H1 (cell line): ENCODE measurements at regions not wholly inside any gene's neighbourhood (a gene's known extent, or its start where the extent isn't known, plus 50 kb on each side); places are given as distances from the start of the nearest gene placed in this dataset.

Experiments used
- CTCF ChIA-PET: fragments of 300-600 bp; sonication (Branson Sonifier 250); formaldehyde crosslinking; loops from one replicate; lab custom pipeline; 2021; ENCODE audit not compliant: partially characterized antibody; lab: Charles Lee
- POLR2A ChIA-PET: fragments of 300-600 bp; sonication (Branson Sonifier 250); formaldehyde crosslinking; loops from one replicate; lab custom pipeline; 2021; ENCODE audit warnings: inconsistent platforms; ENCODE audit not compliant: partially characterized antibody; lab: Charles Lee
- DNase-seq, 2 experiments: peaks; one replicate each; pipeline versions ENCODE4 v3.0.0 to v3.0.0-alpha.2; 2010 to 2022; ENCODE audit warnings: low spot score in 2 of 2, low read depth in 1 of 2, mixed read lengths in 1 of 2
- FAIRE-seq: peaks from 2 replicates; lab custom pipeline; 2011; peaks lifted over from hg19 to GRCh38; lab: Jason Lieb, UNC
- H2AFZ ChIP-seq: 2 replicates; pipeline ENCODE4 v1.8.1; 2012; ENCODE audit warnings: low read length, inconsistent platforms
- H2AK5ac ChIP-seq: 2 replicates; pipeline ENCODE4 v1.6.1; 2013; ENCODE audit warnings: low read depth, low read length
- H2BK120ac ChIP-seq: replicated peaks from 2 replicates; pipeline ENCODE3; 2013; ENCODE audit warnings: low read depth, low read length, inconsistent platforms
- H2BK12ac ChIP-seq: 2 replicates; pipeline ENCODE4 v1.6.1; 2013; ENCODE audit warnings: low read depth, low read length
- H2BK15ac ChIP-seq: 2 replicates; pipeline ENCODE4 v1.6.1; 2013; ENCODE audit warnings: low read length
- H2BK20ac ChIP-seq: 2 replicates; pipeline ENCODE4 v1.6.1; 2013; ENCODE audit warnings: low read length
- H2BK5ac ChIP-seq: 2 replicates; pipeline ENCODE4 v1.6.1; 2013; ENCODE audit warnings: low read depth, low read length
- H3K14ac ChIP-seq: 2 replicates; pipeline ENCODE4 v1.6.1; 2013; ENCODE audit warnings: inconsistent platforms; ENCODE audit not compliant: insufficient read length
- H3K18ac ChIP-seq: 2 replicates; pipeline ENCODE4 v1.6.1; 2013; ENCODE audit warnings: low read length; ENCODE audit errors: extremely low read depth
- H3K23ac ChIP-seq: 2 replicates; pipeline ENCODE4 v1.6.1; 2013; ENCODE audit warnings: inconsistent platforms; ENCODE audit not compliant: insufficient read length
- H3K23me2 ChIP-seq: 2 replicates; pipeline ENCODE4 v1.6.1; 2013; ENCODE audit warnings: low read depth, low read length
- H3K27ac ChIP-seq: 2 replicates; pipeline ENCODE4 v1.6.1; 2011; ENCODE audit warnings: low read depth, low read length, inconsistent platforms
- H3K27me3 ChIP-seq, 4 experiments: replicated peaks in 1 of 4; 1 replicate in 1 of 4; 2 replicates in 3 of 4; pipeline versions ENCODE4 v1.6.1 to v1.8.1; 2011 to 2013; ENCODE audit warnings: low read length in 3 of 4, mild to moderate bottlenecking in 3 of 4, inconsistent platforms in 2 of 4, mixed read lengths in 2 of 4, moderate library complexity in 1 of 4; ENCODE audit not compliant: control insufficient read depth in 3 of 4, insufficient read depth in 3 of 4; ENCODE audit errors: extremely low read depth in 1 of 4
- H3K36me3 ChIP-seq, 4 experiments: 2 replicates each; pipeline versions ENCODE4 v1.6.1 to v1.8.1; 2011 to 2013; ENCODE audit warnings: mild to moderate bottlenecking in 4 of 4, low read length in 3 of 4, moderate library complexity in 2 of 4, control low read depth in 1 of 4, inconsistent platforms in 1 of 4; ENCODE audit not compliant: insufficient read depth in 4 of 4, control insufficient read depth in 2 of 4
- H3K4ac ChIP-seq: replicated peaks from 2 replicates; pipeline ENCODE3; 2013; ENCODE audit warnings: low read length, low read depth, mixed read lengths, inconsistent platforms; ENCODE audit not compliant: insufficient read length
- H3K4me1 ChIP-seq, 4 experiments: replicated peaks in 1 of 4; 1 replicate in 1 of 4; 2 replicates in 3 of 4; pipeline versions ENCODE4 v1.6.1 to v1.8.1; 2011 to 2013; ENCODE audit warnings: low read length in 3 of 4, inconsistent platforms in 2 of 4, mixed read lengths in 1 of 4; ENCODE audit not compliant: insufficient read depth in 4 of 4, control insufficient read depth in 3 of 4
- H3K4me2 ChIP-seq, 2 experiments: 2 replicates each; pipeline versions ENCODE4 v1.6.1 to v1.8.1; 2011 to 2013; ENCODE audit warnings: low read depth in 2 of 2, low read length in 2 of 2, control low read depth in 1 of 2, inconsistent platforms in 1 of 2, mild to moderate bottlenecking in 1 of 2; ENCODE audit not compliant: insufficient read depth in 1 of 2
- H3K4me3 ChIP-seq, 4 experiments: fragments of 200-600, 300-600 bp in 1 of 4; sonication (generic), shearing (Covaris generic), sonication (Bioruptor Twin) in 1 of 4; 2 replicates each; pipeline versions ENCODE4 v1.5.1 to v1.8.1; 2011 to 2016; ENCODE audit warnings: low read length in 4 of 4, low read depth in 3 of 4, control low read depth in 2 of 4, inconsistent platforms in 2 of 4, mild to moderate bottlenecking in 2 of 4, mixed read lengths in 1 of 4, moderate library complexity in 1 of 4; ENCODE audit not compliant: insufficient read depth in 2 of 4; ENCODE audit errors: extremely low read depth in 1 of 4
- H3K56ac ChIP-seq: replicated peaks from 2 replicates; pipeline ENCODE3; 2013; ENCODE audit warnings: low read depth, mild to moderate bottlenecking, mixed read lengths, low read length, inconsistent platforms; ENCODE audit not compliant: insufficient read length
- H3K79me1 ChIP-seq: 2 replicates; pipeline ENCODE4 v1.6.1; 2013; ENCODE audit warnings: low read depth, low read length, control low read depth
- H3K79me2 ChIP-seq, 2 experiments: 2 replicates each; pipeline versions ENCODE4 v1.6.1 to v1.8.1; 2012 to 2013; ENCODE audit warnings: low read length in 2 of 2, mild to moderate bottlenecking in 2 of 2, inconsistent platforms in 1 of 2; ENCODE audit not compliant: insufficient read depth in 2 of 2, control insufficient read depth in 1 of 2
- H3K9ac ChIP-seq, 4 experiments: replicated peaks in 1 of 4; 1 replicate in 1 of 4; 2 replicates in 3 of 4; pipeline versions ENCODE4 v1.6.1 to v1.8.1; 2011 to 2013; ENCODE audit warnings: low read depth in 3 of 4, low read length in 3 of 4, control low read depth in 2 of 4, mild to moderate bottlenecking in 2 of 4, moderate library complexity in 2 of 4, inconsistent platforms in 1 of 4; ENCODE audit errors: extremely low read depth in 1 of 4
- H3K9me3 ChIP-seq, 2 experiments: 2 replicates each; pipeline versions ENCODE4 v1.6.1 to v1.8.1; 2012 to 2013; ENCODE audit warnings: mild to moderate bottlenecking in 2 of 2, moderate library complexity in 2 of 2, control low read depth in 1 of 2, inconsistent platforms in 1 of 2, low read depth in 1 of 2, low read length in 1 of 2, mixed read lengths in 1 of 2; ENCODE audit not compliant: insufficient read depth in 2 of 2
- H4K20me1 ChIP-seq, 2 experiments: replicated peaks in 1 of 2; 2 replicates each; pipeline versions ENCODE3 to v1.8.1; 2011 to 2013; ENCODE audit warnings: inconsistent platforms in 2 of 2, low read length in 2 of 2, mild to moderate bottlenecking in 1 of 2; ENCODE audit not compliant: insufficient read depth in 2 of 2, control insufficient read depth in 1 of 2
- H4K5ac ChIP-seq: 2 replicates; pipeline ENCODE4 v1.6.1; 2013; ENCODE audit warnings: low read length, low read depth, mixed read lengths, inconsistent platforms; ENCODE audit not compliant: insufficient read length
- H4K8ac ChIP-seq: 2 replicates; pipeline ENCODE4 v1.8.0; 2013; ENCODE audit warnings: mild to moderate bottlenecking, moderate library complexity, low read length, inconsistent platforms; ENCODE audit not compliant: insufficient read depth; ENCODE audit errors: extremely low read depth
- H4K91ac ChIP-seq: replicated peaks from 2 replicates; pipeline ENCODE3; 2013; ENCODE audit warnings: low read length, mixed read lengths, inconsistent platforms; ENCODE audit not compliant: insufficient read length
- BRCA1 ChIP-seq: IDR thresholded peaks from 2 replicates; pipeline ENCODE4 v1.6.1; 2012; ENCODE audit warnings: low read depth, low read length, improper control_type of control experiment
- CTCF ChIP-seq, 3 experiments: IDR thresholded peaks; 1 replicate in 2 of 3; 2 replicates in 1 of 3; pipeline versions ENCODE4 v1.5.1 to v1.6.1; 2011; ENCODE audit warnings: low read length in 3 of 3, mild to moderate bottlenecking in 3 of 3, inconsistent platforms in 2 of 3, low read depth in 1 of 3, moderate library complexity in 1 of 3; ENCODE audit not compliant: insufficient read depth in 1 of 3; ENCODE audit errors: control extremely low read depth in 1 of 3
- HDAC2 ChIP-seq, 2 experiments: fragments of 300-600 bp in 1 of 2; sonication (generic) in 1 of 2; IDR thresholded peaks; 2 replicates each; pipeline ENCODE4 v1.6.1; 2011 to 2012; ENCODE audit warnings: low read depth in 2 of 2, low read length in 2 of 2, mild to moderate bottlenecking in 2 of 2, moderate library complexity in 2 of 2, borderline replicate concordance in 1 of 2, inconsistent platforms in 1 of 2
- KDM1A ChIP-seq: fragments of 200-600, 300-600 bp; sonication (generic); IDR thresholded peaks from 2 replicates; pipeline ENCODE4 v1.7.1; 2016; ENCODE audit warnings: mild to moderate bottlenecking, low read length, borderline replicate concordance
- MAFK ChIP-seq: IDR thresholded peaks from 2 replicates; pipeline ENCODE4 v1.6.1; 2012; ENCODE audit warnings: low read depth, mild to moderate bottlenecking, improper control_type of control experiment, low read length
- POLR2AphosphoS5 ChIP-seq: IDR thresholded peaks from 2 replicates; pipeline ENCODE4 v1.6.1; 2011; ENCODE audit warnings: low read depth, low read length
- RAD21 ChIP-seq, 2 experiments: IDR thresholded peaks in 1 of 2; conservative IDR thresholded peaks in 1 of 2; 2 replicates each; pipeline ENCODE4 v1.6.1; 2011; ENCODE audit warnings: low read depth in 2 of 2, low read length in 2 of 2, improper control_type of control experiment in 1 of 2, inconsistent platforms in 1 of 2, mild to moderate bottlenecking in 1 of 2, moderate library complexity in 1 of 2
- RXRA ChIP-seq: IDR thresholded peaks from 2 replicates; pipeline ENCODE4 v1.6.1; 2011; ENCODE audit warnings: low read depth, mild to moderate bottlenecking, low read length, moderate library complexity; ENCODE audit not compliant: insufficient read depth
- SP1 ChIP-seq: IDR thresholded peaks from 2 replicates; pipeline ENCODE4 v1.6.1; 2011; ENCODE audit warnings: low read depth, low read length
- SUZ12 ChIP-seq: fragments of 200-600 bp; sonication (generic); IDR thresholded peaks from 2 replicates; pipeline ENCODE4 v1.6.1; 2012; ENCODE audit warnings: mild to moderate bottlenecking, inconsistent platforms, low read length, moderate library complexity, mixed read lengths
- YY1 ChIP-seq: IDR thresholded peaks from 2 replicates; pipeline ENCODE4 v1.6.1; 2011; ENCODE audit warnings: low read depth, mild to moderate bottlenecking, low read length
- WGBS, 2 experiments: shearing (Covaris generic) in 1 of 2; methylation state at CpG; one replicate each; pipeline versions ENCODE4 v1.1.6 to v1.1.7; 2013 to 2015; ENCODE audit warnings: low lambda C conversion rate in 2 of 2, mixed read lengths in 2 of 2, inconsistent platforms in 1 of 2, low coverage in 1 of 2, missing lambda C conversion rate in 1 of 2; ENCODE audit not compliant: insufficient replicate concordance in 2 of 2, insufficient coverage in 1 of 2, insufficient read length in 1 of 2; ENCODE audit errors: extremely low coverage in 1 of 2, missing lambda C conversion rate in 1 of 2; 5-methylcytosine and 5-hydroxymethylcytosine counted together

DNA sequence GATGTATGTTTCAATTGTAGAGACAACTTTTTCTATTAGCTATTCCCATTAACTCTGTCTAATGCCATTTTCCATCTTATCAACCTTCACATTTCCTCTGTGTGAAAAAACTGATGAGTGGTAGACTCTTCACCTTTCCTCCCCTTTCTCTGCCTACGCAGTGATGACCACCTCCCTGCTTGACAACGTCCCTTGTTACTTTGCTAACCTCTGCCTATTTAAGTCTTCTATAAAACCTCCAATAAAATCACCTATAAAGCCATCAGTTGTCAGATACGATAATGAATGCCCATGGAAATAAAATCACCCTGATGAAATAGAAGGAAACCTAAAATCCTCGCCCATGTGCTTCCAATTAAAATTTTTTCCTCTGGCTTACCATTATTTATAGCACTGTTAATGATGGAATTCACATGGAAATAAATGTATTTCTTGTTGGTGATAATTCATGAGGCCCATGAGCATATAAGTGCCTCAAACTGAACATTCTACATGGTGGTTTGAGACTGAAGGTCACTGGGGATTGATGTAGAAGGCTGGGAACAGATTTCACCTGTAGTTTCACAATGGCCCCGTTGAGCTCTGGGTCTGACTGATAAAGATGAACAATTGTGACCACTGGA is 1454.0 kb upstream of the SEL1L start:
- Histone ChIP-seq H3K79me1 (no peaks in the 10 kb centered on the region), H3K36me3 (no peaks in the 10 kb centered on the region), H3K9me3 (0 out of 4 replicates have a peak, but pooled peaks cover 0 to 2% of the 10 kb centered on the region in 2 experiments), H4K91ac (no peak overlapping the region), H2BK20ac (no peak overlapping the region), H3K23me2 (no peaks in the 10 kb centered on the region), H3K18ac (no peak overlapping the region), H2AFZ (no peak overlapping the region), H3K4me3 (no peak overlapping the region), H4K8ac (no peak overlapping the region), H3K4me2 (no peak overlapping the region), H3K56ac (no peak overlapping the region), H3K79me2 (no peaks in the 10 kb centered on the region), H3K27me3 (no peaks in the 10 kb centered on the region), H3K4ac (no peak overlapping the region), H3K14ac (no peak overlapping the region), H3K9ac (no peak overlapping the region), H2BK15ac (no peak overlapping the region), H2BK12ac (no peak overlapping the region), H4K5ac (no peak overlapping the region), H4K20me1 (peaks cover 0 to 1% of the 10 kb centered on the region in 2 experiments), H2AK5ac (no peak overlapping the region), H3K23ac (no peak overlapping the region), H2BK5ac (no peak overlapping the region), H3K27ac (no peak overlapping the region), H3K4me1 (no peaks in the 10 kb centered on the region), H2BK120ac (no peak overlapping the region)
- FAIRE-seq (no peak), DNase-seq (no peak)
- WGBS, 2 experiments, result 82% methylated on average over 5 of the region's 5 CpGs; no CpG with 5 or more reads in 1 of the 2 experiments
- CTCF ChIA-PET, result interaction anchor here (0.6 kb wide), 1 partner anchor 208 kb away, joined by 3 read pairs; no protein-coding TSS in a partner anchor
- POLR2A ChIA-PET, result no interaction called here
- TF ChIP-seq RAD21 (IDR thresholded peaks at IDR 0.05 in 1 of 2, conservative IDR thresholded peaks at IDR 0.05 in 1 of 2; ENCODE audit: low read depth in 2 of 2, low read length in 2 of 2) (no peak), MAFK (no peak), POLR2AphosphoS5 (no peak), CTCF (IDR thresholded peaks at IDR 0.05; ENCODE audit: control extremely low read depth in 1 of 3, insufficient read depth in 1 of 3, low read depth in 1 of 3, low read length in 3 of 3) (no peak), KDM1A (no peak), BRCA1 (no peak), SP1 (no peak), SUZ12 (no peak), HDAC2 (IDR thresholded peaks at IDR 0.05; ENCODE audit: borderline replicate concordance in 1 of 2, low read depth in 2 of 2, low read length in 2 of 2) (no peak), YY1 (no peak), RXRA (no peak)
